Liver (tissue), 3 donors: ENCODE measurements at regions not wholly inside any gene's neighbourhood (a gene's known extent, or its start where the extent isn't known, plus 50 kb on each side); places are given as distances from the start of the nearest gene placed in this dataset.

Experiments
- RAD21 ChIP-seq, 2 donors: IDR thresholded peaks; 2 replicates each; pipeline ENCODE4 v1.6.1; 2016; ENCODE audit warnings: antibody characterized with exemption in 2 of 2, mild to moderate bottlenecking in 2 of 2
- TAF1 ChIP-seq: conservative IDR thresholded peaks from 2 replicates; pipeline ENCODE4 v1.6.1; 2016; ENCODE audit warnings: antibody characterized with exemption, mild to moderate bottlenecking
- TF ChIP-seq, protein P1 (sequence below): fragments of 150-350 bp; IDR thresholded peaks from 2 replicates; pipeline ENCODE4 v1.5.1; 2017; ENCODE audit warnings: improper control_type of control experiment, low read depth, low read length; ENCODE audit not compliant: missing input control
- donor health status: healthy.
- donor health status: healthy.

DNA sequence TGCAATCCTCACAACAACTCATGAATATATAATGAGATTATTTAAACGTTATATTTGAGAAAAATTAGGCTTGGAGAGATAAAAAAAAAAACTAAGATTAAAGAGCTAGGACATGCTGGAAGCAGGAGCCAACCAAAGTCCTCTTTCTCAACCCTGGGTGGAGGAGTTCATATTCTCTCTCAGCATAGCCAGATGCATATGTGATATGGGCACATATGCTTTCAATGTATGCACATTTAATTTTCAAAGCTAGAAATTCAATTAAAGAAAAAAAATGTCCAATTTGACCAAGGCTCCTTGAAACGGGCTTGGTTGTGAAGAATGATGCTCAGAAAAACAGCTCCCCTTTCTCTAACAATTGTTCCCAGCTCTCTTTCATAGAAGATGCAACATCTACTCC lies 61.9 kb upstream of the GRIP1 start:
- no peak for TF ChIP-seq RAD21 (IDR thresholded peaks at IDR 0.05)
- TF ChIP-seq, protein P1, sequence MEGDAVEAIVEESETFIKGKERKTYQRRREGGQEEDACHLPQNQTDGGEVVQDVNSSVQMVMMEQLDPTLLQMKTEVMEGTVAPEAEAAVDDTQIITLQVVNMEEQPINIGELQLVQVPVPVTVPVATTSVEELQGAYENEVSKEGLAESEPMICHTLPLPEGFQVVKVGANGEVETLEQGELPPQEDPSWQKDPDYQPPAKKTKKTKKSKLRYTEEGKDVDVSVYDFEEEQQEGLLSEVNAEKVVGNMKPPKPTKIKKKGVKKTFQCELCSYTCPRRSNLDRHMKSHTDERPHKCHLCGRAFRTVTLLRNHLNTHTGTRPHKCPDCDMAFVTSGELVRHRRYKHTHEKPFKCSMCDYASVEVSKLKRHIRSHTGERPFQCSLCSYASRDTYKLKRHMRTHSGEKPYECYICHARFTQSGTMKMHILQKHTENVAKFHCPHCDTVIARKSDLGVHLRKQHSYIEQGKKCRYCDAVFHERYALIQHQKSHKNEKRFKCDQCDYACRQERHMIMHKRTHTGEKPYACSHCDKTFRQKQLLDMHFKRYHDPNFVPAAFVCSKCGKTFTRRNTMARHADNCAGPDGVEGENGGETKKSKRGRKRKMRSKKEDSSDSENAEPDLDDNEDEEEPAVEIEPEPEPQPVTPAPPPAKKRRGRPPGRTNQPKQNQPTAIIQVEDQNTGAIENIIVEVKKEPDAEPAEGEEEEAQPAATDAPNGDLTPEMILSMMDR = no peak
- TF ChIP-seq TAF1 = no peak
